GM12873 (cell line): ENCODE measurements at regions not wholly inside any gene's neighbourhood (a gene's known extent, or its start where the extent isn't known, plus 50 kb on each side); places are given as distances from the start of the nearest gene placed in this dataset.

Experiments used
- TF ChIP-seq, protein P1 (sequence below): IDR thresholded peaks from 2 replicates; pipeline ENCODE4 v1.5.1; 2012; ENCODE audit warnings: low read depth, mild to moderate bottlenecking, moderate library complexity, low read length, control low read depth; ENCODE audit not compliant: insufficient read depth; ENCODE audit errors: missing control alignments

DNA sequence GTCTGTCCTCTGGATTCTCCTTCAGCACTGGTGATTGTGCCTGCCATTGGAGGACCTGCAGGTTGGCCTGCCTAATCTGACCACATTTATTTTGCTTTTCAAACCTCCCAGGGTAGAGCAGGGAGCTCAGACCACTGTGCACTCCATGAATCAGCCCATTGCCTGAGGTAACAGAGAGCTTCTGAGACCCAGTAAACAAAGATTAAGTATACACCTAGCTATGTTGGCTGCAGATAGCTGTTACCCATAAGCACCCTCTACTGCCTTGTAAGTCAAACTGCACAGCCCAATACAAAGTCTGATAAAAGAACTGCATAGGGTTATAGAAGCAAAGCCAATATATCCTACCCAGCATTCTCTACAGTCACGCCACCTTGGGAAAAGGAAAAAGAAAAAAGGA lies 338.7 kb downstream of the HTR1B start:
- TF ChIP-seq, protein P1, sequence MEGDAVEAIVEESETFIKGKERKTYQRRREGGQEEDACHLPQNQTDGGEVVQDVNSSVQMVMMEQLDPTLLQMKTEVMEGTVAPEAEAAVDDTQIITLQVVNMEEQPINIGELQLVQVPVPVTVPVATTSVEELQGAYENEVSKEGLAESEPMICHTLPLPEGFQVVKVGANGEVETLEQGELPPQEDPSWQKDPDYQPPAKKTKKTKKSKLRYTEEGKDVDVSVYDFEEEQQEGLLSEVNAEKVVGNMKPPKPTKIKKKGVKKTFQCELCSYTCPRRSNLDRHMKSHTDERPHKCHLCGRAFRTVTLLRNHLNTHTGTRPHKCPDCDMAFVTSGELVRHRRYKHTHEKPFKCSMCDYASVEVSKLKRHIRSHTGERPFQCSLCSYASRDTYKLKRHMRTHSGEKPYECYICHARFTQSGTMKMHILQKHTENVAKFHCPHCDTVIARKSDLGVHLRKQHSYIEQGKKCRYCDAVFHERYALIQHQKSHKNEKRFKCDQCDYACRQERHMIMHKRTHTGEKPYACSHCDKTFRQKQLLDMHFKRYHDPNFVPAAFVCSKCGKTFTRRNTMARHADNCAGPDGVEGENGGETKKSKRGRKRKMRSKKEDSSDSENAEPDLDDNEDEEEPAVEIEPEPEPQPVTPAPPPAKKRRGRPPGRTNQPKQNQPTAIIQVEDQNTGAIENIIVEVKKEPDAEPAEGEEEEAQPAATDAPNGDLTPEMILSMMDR: no peak

DNA sequence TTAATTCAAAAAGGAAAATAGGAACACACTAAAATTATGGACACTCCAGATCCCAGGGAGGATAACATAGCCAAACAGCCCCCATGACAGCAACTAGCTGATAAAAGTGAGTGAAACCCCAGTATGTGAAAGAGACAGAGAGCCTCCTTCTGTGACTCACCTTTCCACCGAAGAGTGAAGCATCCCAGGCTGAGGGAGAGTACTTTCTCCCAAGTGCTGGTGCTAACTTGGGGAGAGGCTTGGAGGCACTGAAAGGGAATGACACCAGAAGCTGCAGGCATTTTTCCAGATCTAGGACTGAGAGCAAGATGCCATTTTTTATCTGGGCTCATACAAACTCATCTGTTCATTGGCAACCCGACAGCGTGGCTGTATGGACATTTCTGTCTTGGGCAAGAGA lies 339.8 kb downstream of the HTR1B start:
- TF ChIP-seq, protein P1: no peak

DNA sequence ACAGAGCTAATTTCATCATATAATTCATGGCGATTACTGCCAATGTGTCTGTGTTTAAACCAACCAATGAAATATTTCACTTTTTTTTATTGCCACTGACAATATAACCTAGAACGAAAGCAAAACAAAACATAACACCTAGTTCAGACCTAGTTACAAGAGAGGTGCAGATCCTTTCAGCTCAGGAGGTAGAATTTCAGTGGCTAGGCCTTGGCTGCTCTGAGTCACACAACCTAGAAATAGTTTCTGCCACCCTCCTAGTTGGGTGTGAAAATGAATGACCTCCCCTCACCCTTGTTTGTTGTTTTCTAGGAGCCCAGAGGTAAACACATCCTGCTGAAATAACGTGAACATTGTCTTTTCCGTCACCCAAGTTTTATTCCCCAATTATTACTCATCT lies 356.3 kb downstream of the HTR1B start:
- TF ChIP-seq, protein P1: no peak

DNA sequence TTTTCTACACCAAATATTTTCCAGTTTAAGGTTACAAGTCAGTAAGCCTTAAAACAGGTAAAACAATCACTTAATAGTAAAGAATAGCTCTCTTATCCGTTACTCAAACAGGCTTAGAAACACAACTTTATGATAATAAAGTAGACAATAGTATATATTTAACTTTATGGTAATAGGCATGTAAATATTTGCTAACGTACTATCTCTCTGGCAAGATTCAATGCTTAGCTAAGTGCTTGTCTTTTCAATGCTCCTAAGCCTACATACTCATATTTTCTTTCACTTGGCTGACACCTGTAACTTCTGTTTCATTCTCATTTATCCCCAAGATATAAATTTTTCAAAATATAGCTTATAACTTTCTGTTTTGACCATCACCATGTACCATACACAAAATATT lies 358.2 kb downstream of the HTR1B start:
- TF ChIP-seq, protein P1: no peak

DNA sequence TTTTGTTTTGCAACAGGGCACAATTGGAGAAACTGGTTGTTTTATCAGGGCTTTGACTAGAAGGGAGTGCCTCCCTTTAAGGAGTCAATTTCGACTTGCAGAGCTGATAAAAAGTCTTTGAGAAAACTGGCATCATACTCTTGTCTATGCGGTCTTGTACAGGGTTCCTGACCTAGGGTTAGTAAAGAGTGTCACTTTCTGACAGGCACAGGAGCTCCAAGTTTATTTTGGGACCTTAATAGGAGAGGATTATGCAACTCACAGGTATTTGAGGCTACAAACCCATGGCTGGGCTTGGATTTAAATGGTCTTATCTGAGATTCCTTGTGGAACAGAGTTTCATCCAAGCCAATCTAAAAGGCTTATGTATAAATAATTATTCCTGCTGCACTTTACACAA lies 365.4 kb downstream of the HTR1B start:
- TF ChIP-seq, protein P1: no peak

DNA sequence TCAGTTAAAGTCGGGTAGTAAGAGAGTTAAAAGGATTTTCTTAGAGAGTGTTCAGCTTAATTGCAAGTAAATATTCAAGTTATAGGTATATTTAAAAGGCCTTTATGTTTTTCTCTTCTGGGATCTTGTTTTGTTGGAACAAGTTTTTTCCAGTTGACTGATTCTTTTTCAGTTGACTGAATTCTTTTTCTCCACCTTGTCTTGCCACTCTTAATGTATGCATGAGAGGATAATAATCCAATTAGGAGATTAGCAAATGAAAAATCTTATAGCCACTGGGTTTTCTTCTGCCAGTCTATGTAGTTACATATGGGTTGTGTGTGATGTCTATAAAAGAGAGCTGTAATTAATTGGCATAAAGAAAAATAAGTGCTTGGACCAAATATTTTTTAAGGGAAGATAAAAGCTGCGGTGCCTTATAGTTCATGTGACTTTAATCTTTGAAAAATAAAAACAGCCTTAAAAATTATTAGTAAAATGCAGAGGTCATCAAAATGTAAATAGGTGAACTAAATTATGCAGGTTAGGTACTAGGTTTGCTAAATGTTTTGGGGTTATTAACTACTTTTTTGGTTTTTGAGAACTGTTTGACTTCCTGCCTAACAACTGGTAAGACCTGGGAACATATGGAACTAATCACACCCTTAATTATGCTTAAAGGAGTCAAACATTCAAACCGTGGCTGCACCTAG lies 367.2 kb downstream of the HTR1B start:
- TF ChIP-seq, protein P1: no peak

DNA sequence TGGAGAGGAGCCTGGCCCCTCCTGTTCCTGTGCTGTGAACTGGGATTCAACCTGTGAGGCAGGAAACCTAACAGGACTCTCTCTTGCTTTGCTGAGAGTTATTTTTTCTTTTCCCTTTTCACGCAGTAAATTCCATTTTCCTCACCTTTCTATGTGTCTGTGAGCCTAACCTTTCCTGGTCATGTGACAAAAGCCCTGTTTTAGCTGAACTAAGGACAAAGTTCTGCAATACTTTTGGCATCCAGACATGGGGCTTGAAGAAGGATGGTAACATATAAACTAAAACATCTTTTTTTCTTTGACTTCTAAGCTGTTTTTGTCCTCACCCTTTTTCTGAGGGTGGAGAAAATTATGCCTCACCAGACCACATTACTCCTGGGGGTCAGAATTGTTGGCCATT lies 368.5 kb downstream of the HTR1B start:
- TF ChIP-seq, protein P1: no peak
